OCI-LY1 (cell line): ENCODE measurements at regions not wholly inside any gene's neighbourhood (a gene's known extent, or its start where the extent isn't known, plus 50 kb on each side); places are given as distances from the start of the nearest gene placed in this dataset.

ENCODE experiments used
- H2AFZ ChIP-seq: fragments of 200-600 bp; sonication (generic), shearing (Covaris generic); 2 replicates; pipeline ENCODE4 v1.6.0; 2014; ENCODE audit warnings: antibody characterized with exemption, mild to moderate bottlenecking, low read length
- H3F3A ChIP-seq: fragments of 200-600 bp; sonication (generic), shearing (Covaris generic); 2 replicates; pipeline ENCODE4 v1.6.0; 2014; ENCODE audit warnings: mild to moderate bottlenecking, antibody characterized with exemption, low read length, moderate library complexity; ENCODE audit not compliant: insufficient read depth
- H3K27ac ChIP-seq: fragments of 200-600 bp; sonication (generic); 2 replicates; pipeline ENCODE4 v1.5.1; 2014; ENCODE audit warnings: low read length, mixed run types, mild to moderate bottlenecking, low read depth; ENCODE audit not compliant: poor library complexity, severe bottlenecking
- H3K27me3 ChIP-seq: fragments of 200-600 bp; sonication (generic); 2 replicates; pipeline ENCODE4 v1.6.0; 2014; ENCODE audit warnings: antibody characterized with exemption, mild to moderate bottlenecking, low read length, moderate library complexity; ENCODE audit not compliant: insufficient read depth
- H3K36me3 ChIP-seq: fragments of 200-600 bp; sonication (generic); 2 replicates; pipeline ENCODE4 v1.6.1; 2014; ENCODE audit warnings: mild to moderate bottlenecking, antibody characterized with exemption, low read length, moderate library complexity, mixed read lengths; ENCODE audit not compliant: insufficient read depth
- H3K4me1 ChIP-seq: fragments of 200-600 bp; sonication (generic); 2 replicates; pipeline ENCODE4 v1.5.1; 2014; ENCODE audit warnings: mild to moderate bottlenecking, low read length, moderate library complexity; ENCODE audit not compliant: insufficient read depth, severe bottlenecking
- H3K4me2 ChIP-seq: fragments of 200-600 bp; sonication (generic), shearing (Covaris generic); 2 replicates; pipeline ENCODE4 v1.6.1; 2014; ENCODE audit warnings: low read length
- H3K4me3 ChIP-seq: fragments of 200-600 bp; sonication (generic); 2 replicates; pipeline ENCODE4 v1.5.1; 2014; ENCODE audit warnings: low read length, low read depth, mild to moderate bottlenecking, mixed read lengths; ENCODE audit not compliant: poor library complexity, severe bottlenecking
- H3K79me2 ChIP-seq: fragments of 200-600 bp; shearing (Covaris generic); 2 replicates; pipeline ENCODE4 v1.6.1; 2016; ENCODE audit warnings: mixed run types, low read length, mixed read lengths; ENCODE audit not compliant: insufficient read depth
- H3K9ac ChIP-seq: fragments of 200-600 bp; sonication (generic), shearing (Covaris generic); 2 replicates; pipeline ENCODE4 v1.6.1; 2014; ENCODE audit warnings: mild to moderate bottlenecking, low read length, mixed read lengths
- H3K9me2 ChIP-seq: fragments of 200-600 bp; sonication (generic), shearing (Covaris generic); 2 replicates; pipeline ENCODE4 v1.6.1; 2014; ENCODE audit warnings: low read depth, mild to moderate bottlenecking, low read length, mixed read lengths
- H3K9me3 ChIP-seq: fragments of 200-600 bp; shearing (Covaris generic); 2 replicates; pipeline ENCODE4 v1.6.1; 2014; ENCODE audit warnings: low read length, mixed read lengths
- H4K20me1 ChIP-seq: fragments of 200-600 bp; sonication (generic), shearing (Covaris generic); 2 replicates; pipeline ENCODE4 v1.6.0; 2016; ENCODE audit warnings: mild to moderate bottlenecking, low read length; ENCODE audit not compliant: insufficient read depth
- EZH2 ChIP-seq: fragments of 200-600 bp; sonication (generic), shearing (Covaris generic); IDR thresholded peaks from 2 replicates; pipeline ENCODE4 v1.8.0; 2017; ENCODE audit warnings: borderline replicate concordance, mixed run types, mild to moderate bottlenecking, antibody characterized with exemption, low read length, moderate library complexity, mixed read lengths
- TF ChIP-seq, protein P1 (sequence below): fragments of 200-600 bp; sonication (generic), shearing (Covaris generic); IDR thresholded peaks from 2 replicates; pipeline ENCODE4 v1.5.1; 2017; ENCODE audit warnings: mild to moderate bottlenecking, antibody characterized with exemption, low read length, moderate library complexity, mixed read lengths

- Histone ChIP-seq H3K27me3 (no peaks in the 10 kb centered on the region), H3F3A (no peaks in the 10 kb centered on the region), H3K4me2 (no peak overlapping the region), H3K27ac (no peak overlapping the region), H3K36me3 (no peaks in the 10 kb centered on the region), H3K79me2 (no peaks in the 10 kb centered on the region), H3K4me1 (no peaks in the 10 kb centered on the region), H2AFZ (no peak overlapping the region), H3K9ac (no peak overlapping the region), H3K9me3 (no peaks in the 10 kb centered on the region), H3K4me3 (no peak overlapping the region), H3K9me2 (no peaks in the 10 kb centered on the region), H4K20me1 (no peaks in the 10 kb centered on the region)
- no peak for TF ChIP-seq EZH2
- TF ChIP-seq, protein P1, sequence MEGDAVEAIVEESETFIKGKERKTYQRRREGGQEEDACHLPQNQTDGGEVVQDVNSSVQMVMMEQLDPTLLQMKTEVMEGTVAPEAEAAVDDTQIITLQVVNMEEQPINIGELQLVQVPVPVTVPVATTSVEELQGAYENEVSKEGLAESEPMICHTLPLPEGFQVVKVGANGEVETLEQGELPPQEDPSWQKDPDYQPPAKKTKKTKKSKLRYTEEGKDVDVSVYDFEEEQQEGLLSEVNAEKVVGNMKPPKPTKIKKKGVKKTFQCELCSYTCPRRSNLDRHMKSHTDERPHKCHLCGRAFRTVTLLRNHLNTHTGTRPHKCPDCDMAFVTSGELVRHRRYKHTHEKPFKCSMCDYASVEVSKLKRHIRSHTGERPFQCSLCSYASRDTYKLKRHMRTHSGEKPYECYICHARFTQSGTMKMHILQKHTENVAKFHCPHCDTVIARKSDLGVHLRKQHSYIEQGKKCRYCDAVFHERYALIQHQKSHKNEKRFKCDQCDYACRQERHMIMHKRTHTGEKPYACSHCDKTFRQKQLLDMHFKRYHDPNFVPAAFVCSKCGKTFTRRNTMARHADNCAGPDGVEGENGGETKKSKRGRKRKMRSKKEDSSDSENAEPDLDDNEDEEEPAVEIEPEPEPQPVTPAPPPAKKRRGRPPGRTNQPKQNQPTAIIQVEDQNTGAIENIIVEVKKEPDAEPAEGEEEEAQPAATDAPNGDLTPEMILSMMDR: no peak
Measured at GRCh38 chr5:15433709-15434108, 66.3 kb upstream of the FBXL7 start.

- no peak overlapping the region for H2AFZ ChIP-seq
- no peaks in the 10 kb centered on the region for H3K9me2 ChIP-seq
- no peaks in the 10 kb centered on the region for H3K79me2 ChIP-seq
- TF ChIP-seq, protein P1: no peak
- TF ChIP-seq EZH2: no peak
- no peaks in the 10 kb centered on the region for H3F3A ChIP-seq
- H3K27ac ChIP-seq: no peak overlapping the region
- H3K9me3 ChIP-seq: no peaks in the 10 kb centered on the region
- no peak overlapping the region for H3K9ac ChIP-seq
- no peaks in the 10 kb centered on the region for H3K4me1 ChIP-seq
- H4K20me1 ChIP-seq: no peaks in the 10 kb centered on the region
- no peaks in the 10 kb centered on the region for H3K36me3 ChIP-seq
- H3K4me2 ChIP-seq: no peak overlapping the region
- H3K27me3 ChIP-seq: no peaks in the 10 kb centered on the region
- H3K4me3 ChIP-seq: no peak overlapping the region
Measured at GRCh38 chr5:15431923-15432322, 68.1 kb upstream of the FBXL7 start.

DNA sequence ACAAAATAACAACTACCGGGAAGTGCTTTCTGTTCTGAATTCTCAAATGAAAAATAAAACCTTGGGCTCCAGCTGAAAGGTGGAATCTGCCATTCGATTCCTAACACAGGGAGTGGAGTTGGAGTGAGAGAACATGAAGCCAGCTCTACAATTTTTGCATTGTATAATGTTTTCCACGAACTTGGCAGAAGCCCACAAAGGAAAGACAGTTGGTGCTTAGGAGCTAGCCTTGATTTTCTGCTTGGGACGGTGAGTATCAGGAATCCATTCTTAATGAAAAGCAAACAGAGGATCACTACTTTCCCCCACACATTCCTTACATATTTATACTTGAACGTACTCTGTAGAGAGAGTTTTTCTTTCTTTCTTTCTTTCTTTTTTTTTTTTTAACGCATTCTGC is 74.2 kb upstream of the FBXL7 start:
- no peak overlapping the region for H3K27ac ChIP-seq
- H4K20me1 ChIP-seq: no peaks in the 10 kb centered on the region
- H3K4me1 ChIP-seq: no peaks in the 10 kb centered on the region
- TF ChIP-seq, protein P1: no peak
- no peak for TF ChIP-seq EZH2
- H3K9ac ChIP-seq: no peak overlapping the region
- H3K79me2 ChIP-seq: no peaks in the 10 kb centered on the region
- H3K4me2 ChIP-seq: no peak overlapping the region
- no peaks in the 10 kb centered on the region for H3K27me3 ChIP-seq
- no peaks in the 10 kb centered on the region for H3K9me3 ChIP-seq
- H3K36me3 ChIP-seq: no peaks in the 10 kb centered on the region
- H3K9me2 ChIP-seq: no peaks in the 10 kb centered on the region
- H2AFZ ChIP-seq: no peak overlapping the region
- H3F3A ChIP-seq: no peaks in the 10 kb centered on the region
- H3K4me3 ChIP-seq: no peak overlapping the region
